Endothelial cell of umbilical vein (primary cell): ENCODE measurements at regions not wholly inside any gene's neighbourhood (a gene's known extent, or its start where the extent isn't known, plus 50 kb on each side); places are given as distances from the start of the nearest gene placed in this dataset.

Experiments
- EZH2 ChIP-seq: IDR thresholded peaks from 2 replicates; pipeline ENCODE4 v1.6.1; 2012; ENCODE audit warnings: borderline replicate concordance, low read depth, mild to moderate bottlenecking, moderate library complexity, low read length, inconsistent platforms; ENCODE audit not compliant: severe bottlenecking
- FOS ChIP-seq: IDR thresholded peaks from 2 replicates; pipeline ENCODE4 v1.6.1; 2011; ENCODE audit warnings: mild to moderate bottlenecking, low read length, moderate library complexity, borderline replicate concordance; ENCODE audit not compliant: insufficient read depth
- MAX ChIP-seq: IDR thresholded peaks from 2 replicates; pipeline ENCODE4 v1.6.1; 2011; ENCODE audit not compliant: insufficient read depth, insufficient read length
- MYC ChIP-seq: IDR thresholded peaks from one replicate; pipeline ENCODE4 v1.6.1; 2011; ENCODE audit warnings: mild to moderate bottlenecking, low read depth, low read length
- POLR2A ChIP-seq: IDR thresholded peaks from 2 replicates; pipeline ENCODE4 v1.6.1; 2012; ENCODE audit warnings: low read depth, mild to moderate bottlenecking, control low read depth, low read length
- POLR2AphosphoS5 ChIP-seq: IDR thresholded peaks from 2 replicates; pipeline ENCODE4 v1.6.1; 2012; ENCODE audit warnings: low read depth, mild to moderate bottlenecking, control low read depth, low read length, moderate library complexity; ENCODE audit not compliant: insufficient read depth
- TF ChIP-seq, protein P1 (sequence below), 2 donors: IDR thresholded peaks; 1 replicate in 1 of 2; 2 replicates in 1 of 2; pipeline ENCODE4 v1.5.1; 2011; ENCODE audit warnings: low read length in 2 of 2, mild to moderate bottlenecking in 2 of 2, moderate library complexity in 2 of 2, control low read depth in 1 of 2, inconsistent platforms in 1 of 2, low read depth in 1 of 2; ENCODE audit not compliant: insufficient read depth in 1 of 2; ENCODE audit errors: extremely low read depth in 1 of 2

GRCh38 chr11:22536071-22536470 lies 89.6 kb downstream of the FANCF start:
- TF ChIP-seq POLR2AphosphoS5 (no peak), EZH2 (no peak), FOS (no peak), POLR2A (no peak), MAX (no peak), MYC (no peak)
- TF ChIP-seq, protein P1, sequence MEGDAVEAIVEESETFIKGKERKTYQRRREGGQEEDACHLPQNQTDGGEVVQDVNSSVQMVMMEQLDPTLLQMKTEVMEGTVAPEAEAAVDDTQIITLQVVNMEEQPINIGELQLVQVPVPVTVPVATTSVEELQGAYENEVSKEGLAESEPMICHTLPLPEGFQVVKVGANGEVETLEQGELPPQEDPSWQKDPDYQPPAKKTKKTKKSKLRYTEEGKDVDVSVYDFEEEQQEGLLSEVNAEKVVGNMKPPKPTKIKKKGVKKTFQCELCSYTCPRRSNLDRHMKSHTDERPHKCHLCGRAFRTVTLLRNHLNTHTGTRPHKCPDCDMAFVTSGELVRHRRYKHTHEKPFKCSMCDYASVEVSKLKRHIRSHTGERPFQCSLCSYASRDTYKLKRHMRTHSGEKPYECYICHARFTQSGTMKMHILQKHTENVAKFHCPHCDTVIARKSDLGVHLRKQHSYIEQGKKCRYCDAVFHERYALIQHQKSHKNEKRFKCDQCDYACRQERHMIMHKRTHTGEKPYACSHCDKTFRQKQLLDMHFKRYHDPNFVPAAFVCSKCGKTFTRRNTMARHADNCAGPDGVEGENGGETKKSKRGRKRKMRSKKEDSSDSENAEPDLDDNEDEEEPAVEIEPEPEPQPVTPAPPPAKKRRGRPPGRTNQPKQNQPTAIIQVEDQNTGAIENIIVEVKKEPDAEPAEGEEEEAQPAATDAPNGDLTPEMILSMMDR (IDR thresholded peaks at IDR 0.05; ENCODE audit: extremely low read depth in 1 of 2, insufficient read depth in 1 of 2, low read depth in 1 of 2, low read length in 2 of 2) = no peak
